DND-41 (cell line): ENCODE measurements at regions not wholly inside any gene's neighbourhood (a gene's known extent, or its start where the extent isn't known, plus 50 kb on each side); places are given as distances from the start of the nearest gene placed in this dataset.

Experiments used
- CTCF ChIP-seq: IDR thresholded peaks from 2 replicates; pipeline ENCODE4 v1.5.1; 2012; ENCODE audit warnings: borderline replicate concordance, low read length, moderate library complexity, mild to moderate bottlenecking; ENCODE audit not compliant: poor library complexity, severe bottlenecking; ENCODE audit errors: extremely low read depth
- EZH2 ChIP-seq: IDR thresholded peaks from 3 replicates; pipeline ENCODE4 v1.6.1; 2012; ENCODE audit warnings: borderline replicate concordance, low read depth, mild to moderate bottlenecking, moderate library complexity, low read length, inconsistent platforms; ENCODE audit not compliant: severe bottlenecking

DNA sequence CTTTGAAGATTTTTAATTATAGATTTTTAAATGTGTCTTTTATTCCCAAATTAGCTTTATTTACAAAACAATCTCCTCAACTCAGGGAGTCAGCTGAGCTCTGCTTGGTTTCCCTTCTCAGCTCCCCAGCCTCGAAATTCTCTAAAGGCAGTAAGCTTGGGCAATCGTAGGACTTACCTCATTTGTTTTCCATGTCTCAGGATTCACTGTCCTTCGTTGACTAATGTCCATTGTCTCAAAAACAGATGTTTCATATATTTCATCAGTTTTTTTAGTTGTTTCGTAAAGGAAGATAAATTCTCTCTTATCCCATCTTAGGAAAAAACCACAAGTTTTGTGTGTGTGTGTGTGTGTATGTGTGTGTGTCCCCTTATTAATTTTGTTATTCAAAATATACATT, 102.2 kb upstream of the ADGRF1 start:
- TF ChIP-seq CTCF: no peak
- TF ChIP-seq EZH2: no peak
